GM12878 (cell line): ENCODE measurements at regions not wholly inside any gene's neighbourhood (a gene's known extent, or its start where the extent isn't known, plus 50 kb on each side); places are given as distances from the start of the nearest gene placed in this dataset.

Experiments
- CEBPB ChIP-seq, 2 experiments: fragments of 150-350 bp in 1 of 2; IDR thresholded peaks; 2 replicates each; pipeline ENCODE4 v1.6.1; 2012 to 2014; ENCODE audit warnings: low read depth in 2 of 2, low read length in 2 of 2, borderline replicate concordance in 1 of 2, inconsistent platforms in 1 of 2
- HDAC6 ChIP-seq: fragments of 200-600 bp; sonication (generic); IDR thresholded peaks from one replicate; pipeline ENCODE4 v1.8.0; 2017; ENCODE audit warnings: antibody characterized with exemption; ENCODE audit not compliant: unreplicated experiment
- MTA2 ChIP-seq: fragments of 450-650 bp; IDR thresholded peaks from 2 replicates; pipeline ENCODE4 v1.6.1; 2016; ENCODE audit warnings: low read depth, mild to moderate bottlenecking, moderate library complexity
- RFX5 ChIP-seq: IDR thresholded peaks from 2 replicates; pipeline ENCODE4 v1.6.1; 2011; ENCODE audit warnings: low read depth, low read length, improper control_type of control experiment
- SIN3A ChIP-seq: IDR thresholded peaks from 2 replicates; pipeline ENCODE4 v1.6.1; 2012; ENCODE audit warnings: low read depth, low read length, improper control_type of control experiment
- SPI1 ChIP-seq: IDR thresholded peaks from 2 replicates; pipeline ENCODE4 v1.6.1; 2011; ENCODE audit warnings: low read depth, mild to moderate bottlenecking, low read length, moderate library complexity, borderline replicate concordance; ENCODE audit not compliant: insufficient read depth
- ZBED1 ChIP-seq: IDR thresholded peaks from 2 replicates; pipeline ENCODE4 v1.6.1; 2016; ENCODE audit warnings: borderline replicate concordance
- TF ChIP-seq, protein P1 (sequence below): fragments of 450-650 bp; IDR thresholded peaks from 2 replicates; pipeline ENCODE4 v1.6.1; 2014; ENCODE audit warnings: mild to moderate bottlenecking
- TF ChIP-seq, protein P2 (sequence below): fragments of 450-650 bp; IDR thresholded peaks from 2 replicates; pipeline ENCODE4 v1.6.1; 2017; ENCODE audit warnings: mild to moderate bottlenecking
- TF ChIP-seq, protein P3 (sequence below), 3 experiments: IDR thresholded peaks in 2 of 3; conservative IDR thresholded peaks in 1 of 3; 2 replicates each; pipeline ENCODE4 v1.5.1; 2011; ENCODE audit warnings: low read depth in 3 of 3, low read length in 3 of 3, mild to moderate bottlenecking in 3 of 3, control low read depth in 2 of 3, moderate library complexity in 2 of 3, inconsistent platforms in 1 of 3, mixed read lengths in 1 of 3; ENCODE audit not compliant: control insufficient read depth in 2 of 3, insufficient read depth in 1 of 3; ENCODE audit errors: extremely low read depth in 1 of 3

DNA sequence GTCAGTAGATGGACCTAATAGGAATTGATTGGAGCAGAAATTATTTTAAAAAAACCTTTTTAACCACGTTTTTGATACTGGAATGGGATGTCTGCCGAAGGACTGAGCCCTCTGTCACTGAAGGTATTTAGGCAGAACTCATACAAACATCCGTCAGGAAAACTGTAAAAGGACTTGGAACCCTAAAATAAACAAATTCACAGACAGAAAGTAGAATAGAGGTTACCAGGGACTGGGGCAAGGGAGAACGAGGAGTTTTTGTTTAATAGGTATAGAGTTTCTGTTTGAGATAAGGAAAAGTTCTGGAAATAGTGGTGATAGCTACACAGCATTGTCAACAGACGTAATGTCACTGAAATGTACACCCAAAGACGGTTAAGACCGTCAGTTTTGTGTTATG, 105.5 kb downstream of the BCOR start:
- no peak for TF ChIP-seq HDAC6
- TF ChIP-seq, protein P1, sequence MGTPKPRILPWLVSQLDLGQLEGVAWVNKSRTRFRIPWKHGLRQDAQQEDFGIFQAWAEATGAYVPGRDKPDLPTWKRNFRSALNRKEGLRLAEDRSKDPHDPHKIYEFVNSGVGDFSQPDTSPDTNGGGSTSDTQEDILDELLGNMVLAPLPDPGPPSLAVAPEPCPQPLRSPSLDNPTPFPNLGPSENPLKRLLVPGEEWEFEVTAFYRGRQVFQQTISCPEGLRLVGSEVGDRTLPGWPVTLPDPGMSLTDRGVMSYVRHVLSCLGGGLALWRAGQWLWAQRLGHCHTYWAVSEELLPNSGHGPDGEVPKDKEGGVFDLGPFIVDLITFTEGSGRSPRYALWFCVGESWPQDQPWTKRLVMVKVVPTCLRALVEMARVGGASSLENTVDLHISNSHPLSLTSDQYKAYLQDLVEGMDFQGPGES = no peak
- TF ChIP-seq, protein P2, sequence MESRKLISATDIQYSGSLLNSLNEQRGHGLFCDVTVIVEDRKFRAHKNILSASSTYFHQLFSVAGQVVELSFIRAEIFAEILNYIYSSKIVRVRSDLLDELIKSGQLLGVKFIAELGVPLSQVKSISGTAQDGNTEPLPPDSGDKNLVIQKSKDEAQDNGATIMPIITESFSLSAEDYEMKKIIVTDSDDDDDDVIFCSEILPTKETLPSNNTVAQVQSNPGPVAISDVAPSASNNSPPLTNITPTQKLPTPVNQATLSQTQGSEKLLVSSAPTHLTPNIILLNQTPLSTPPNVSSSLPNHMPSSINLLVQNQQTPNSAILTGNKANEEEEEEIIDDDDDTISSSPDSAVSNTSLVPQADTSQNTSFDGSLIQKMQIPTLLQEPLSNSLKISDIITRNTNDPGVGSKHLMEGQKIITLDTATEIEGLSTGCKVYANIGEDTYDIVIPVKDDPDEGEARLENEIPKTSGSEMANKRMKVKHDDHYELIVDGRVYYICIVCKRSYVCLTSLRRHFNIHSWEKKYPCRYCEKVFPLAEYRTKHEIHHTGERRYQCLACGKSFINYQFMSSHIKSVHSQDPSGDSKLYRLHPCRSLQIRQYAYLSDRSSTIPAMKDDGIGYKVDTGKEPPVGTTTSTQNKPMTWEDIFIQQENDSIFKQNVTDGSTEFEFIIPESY = no peak
- TF ChIP-seq RFX5 = no peak
- TF ChIP-seq SPI1 = no peak
- TF ChIP-seq ZBED1 = no peak
- TF ChIP-seq MTA2 = no peak
- TF ChIP-seq CEBPB (IDR thresholded peaks at IDR 0.05; ENCODE audit: borderline replicate concordance in 1 of 2, low read depth in 2 of 2, low read length in 2 of 2) = no peak
- TF ChIP-seq, protein P3, sequence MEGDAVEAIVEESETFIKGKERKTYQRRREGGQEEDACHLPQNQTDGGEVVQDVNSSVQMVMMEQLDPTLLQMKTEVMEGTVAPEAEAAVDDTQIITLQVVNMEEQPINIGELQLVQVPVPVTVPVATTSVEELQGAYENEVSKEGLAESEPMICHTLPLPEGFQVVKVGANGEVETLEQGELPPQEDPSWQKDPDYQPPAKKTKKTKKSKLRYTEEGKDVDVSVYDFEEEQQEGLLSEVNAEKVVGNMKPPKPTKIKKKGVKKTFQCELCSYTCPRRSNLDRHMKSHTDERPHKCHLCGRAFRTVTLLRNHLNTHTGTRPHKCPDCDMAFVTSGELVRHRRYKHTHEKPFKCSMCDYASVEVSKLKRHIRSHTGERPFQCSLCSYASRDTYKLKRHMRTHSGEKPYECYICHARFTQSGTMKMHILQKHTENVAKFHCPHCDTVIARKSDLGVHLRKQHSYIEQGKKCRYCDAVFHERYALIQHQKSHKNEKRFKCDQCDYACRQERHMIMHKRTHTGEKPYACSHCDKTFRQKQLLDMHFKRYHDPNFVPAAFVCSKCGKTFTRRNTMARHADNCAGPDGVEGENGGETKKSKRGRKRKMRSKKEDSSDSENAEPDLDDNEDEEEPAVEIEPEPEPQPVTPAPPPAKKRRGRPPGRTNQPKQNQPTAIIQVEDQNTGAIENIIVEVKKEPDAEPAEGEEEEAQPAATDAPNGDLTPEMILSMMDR (IDR thresholded peaks at IDR 0.05 in 2 of 3, conservative IDR thresholded peaks at IDR 0.05 in 1 of 3; ENCODE audit: control insufficient read depth in 2 of 3, extremely low read depth in 1 of 3, insufficient read depth in 1 of 3, low read depth in 3 of 3, low read length in 3 of 3) = no peak
- no peak for TF ChIP-seq SIN3A
